ENCODE measurements at regions not wholly inside any gene's neighbourhood (a gene's known extent, or its start where the extent isn't known, plus 50 kb on each side); places are given as distances from the start of the nearest gene placed in this dataset.

GRCh38 chr4:124590480-124590879 lies 122.1 kb downstream of the ANKRD50 start:
- TF ChIP-seq SUZ12 (IDR thresholded peaks at IDR 0.05; ENCODE audit: extremely low read depth, insufficient read depth, insufficient read length) (no peak), ZNF274 (IDR thresholded peaks at IDR 0.05; ENCODE audit: low read depth, low read length) (no peak)
- no peaks in the 10 kb centered on the region for H3K36me3 ChIP-seq (ENCODE audit: insufficient read depth, insufficient read length, low read length)
- no peaks in the 10 kb centered on the region for H3K4me1 ChIP-seq (ENCODE audit: insufficient read depth, insufficient read length)
- H3K9ac ChIP-seq (ENCODE audit: insufficient read length, low read depth) = no peak overlapping the region
- H3K27me3 ChIP-seq (ENCODE audit: insufficient read depth, insufficient read length) = no peaks in the 10 kb centered on the region
- no peak for DNase-seq (ENCODE audit: low read depth, low spot score)
- peaks cover 4% of the 10 kb centered on the region; the same call in 1 of the 2 replicates for H3K9me3 ChIP-seq (ENCODE audit: insufficient read depth, low read length)
- no peak overlapping the region for H3K4me3 ChIP-seq (ENCODE audit: insufficient read length, low read depth)

DNA sequence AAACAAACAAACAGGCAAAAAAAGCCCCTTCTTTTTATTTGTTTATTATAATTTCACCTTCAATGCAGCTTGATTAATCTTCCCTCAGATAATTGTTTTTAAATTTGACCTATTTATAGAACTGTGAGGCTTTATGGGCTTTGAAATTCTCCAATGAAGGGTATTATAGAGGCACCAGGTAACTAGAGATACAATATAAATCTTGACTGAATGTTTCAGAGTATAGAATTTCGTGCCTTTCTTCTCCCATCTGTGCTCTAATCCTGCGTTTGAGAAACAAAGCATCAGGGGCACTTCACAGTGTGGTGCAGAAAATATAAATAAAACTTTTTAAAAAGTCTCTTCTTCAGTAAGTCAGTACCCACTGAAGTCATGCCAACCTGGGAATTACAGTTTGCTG lies 120.9 kb downstream of the ANKRD50 start:
- H3K4me1 ChIP-seq (ENCODE audit: insufficient read depth, insufficient read length) = no peaks in the 10 kb centered on the region
- H3K36me3 ChIP-seq (ENCODE audit: insufficient read depth, insufficient read length, low read length) = no peaks in the 10 kb centered on the region
- H3K9ac ChIP-seq (ENCODE audit: insufficient read length, low read depth) = no peak overlapping the region
- H3K4me3 ChIP-seq (ENCODE audit: insufficient read length, low read depth) = no peak overlapping the region
- TF ChIP-seq ZNF274 (IDR thresholded peaks at IDR 0.05; ENCODE audit: low read depth, low read length) (no peak), SUZ12 (IDR thresholded peaks at IDR 0.05; ENCODE audit: extremely low read depth, insufficient read depth, insufficient read length) (no peak), YY1 (IDR thresholded peaks at IDR 0.05; ENCODE audit: insufficient read depth, insufficient read length) (no peak)
- H3K9me3 ChIP-seq (ENCODE audit: insufficient read depth, low read length) = peaks cover 4% of the 10 kb centered on the region; the same call in 1 of the 2 replicates
- no peaks in the 10 kb centered on the region for H3K27me3 ChIP-seq (ENCODE audit: insufficient read depth, insufficient read length)
- DNase-seq (ENCODE audit: low read depth, low spot score) = no peak

GRCh38 chr4:124593494-124593893 lies 119.0 kb downstream of the ANKRD50 start:
- H3K9me3 ChIP-seq (ENCODE audit: insufficient read depth, low read length) = peaks cover 4% of the 10 kb centered on the region; the same call in 1 of the 2 replicates
- H3K4me3 ChIP-seq (ENCODE audit: insufficient read length, low read depth) = no peak overlapping the region
- H3K27me3 ChIP-seq (ENCODE audit: insufficient read depth, insufficient read length) = no peaks in the 10 kb centered on the region
- H3K4me1 ChIP-seq (ENCODE audit: insufficient read depth, insufficient read length) = no peaks in the 10 kb centered on the region
- no peak overlapping the region for H3K9ac ChIP-seq (ENCODE audit: insufficient read length, low read depth)
- no peaks in the 10 kb centered on the region for H3K36me3 ChIP-seq (ENCODE audit: insufficient read depth, insufficient read length, low read length)
- TF ChIP-seq YY1 (IDR thresholded peaks at IDR 0.05; ENCODE audit: insufficient read depth, insufficient read length) (no peak), ZNF274 (IDR thresholded peaks at IDR 0.05; ENCODE audit: low read depth, low read length) (no peak), SUZ12 (IDR thresholded peaks at IDR 0.05; ENCODE audit: extremely low read depth, insufficient read depth, insufficient read length) (no peak)
- no peak for DNase-seq (ENCODE audit: low read depth, low spot score)

DNA sequence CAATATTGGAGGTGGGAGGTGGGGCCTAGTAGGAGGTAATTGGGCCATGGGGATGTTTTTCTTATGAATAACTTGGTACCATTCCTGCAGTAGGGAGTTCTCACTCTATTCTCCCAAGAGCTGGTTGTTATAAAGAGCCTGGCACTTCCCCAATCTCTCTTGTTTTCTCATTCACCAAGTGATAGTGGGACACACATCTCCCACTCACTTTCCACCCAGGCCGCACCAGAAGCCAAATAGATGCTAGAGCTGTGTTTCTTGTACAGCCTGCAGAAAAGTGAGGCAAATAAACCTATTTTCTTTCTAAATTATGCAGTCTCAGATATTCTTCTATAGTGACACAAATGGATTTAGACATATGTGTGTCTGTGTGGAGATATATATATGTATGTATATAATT lies 117.6 kb downstream of the ANKRD50 start:
- no peak overlapping the region for H3K9ac ChIP-seq (ENCODE audit: insufficient read length, low read depth)
- no peaks in the 10 kb centered on the region for H3K27me3 ChIP-seq (ENCODE audit: insufficient read depth, insufficient read length)
- no peak overlapping the region for H3K4me3 ChIP-seq (ENCODE audit: insufficient read length, low read depth)
- no peaks in the 10 kb centered on the region for H3K36me3 ChIP-seq (ENCODE audit: insufficient read depth, insufficient read length, low read length)
- TF ChIP-seq SUZ12 (IDR thresholded peaks at IDR 0.05; ENCODE audit: extremely low read depth, insufficient read depth, insufficient read length) (no peak), YY1 (IDR thresholded peaks at IDR 0.05; ENCODE audit: insufficient read depth, insufficient read length) (no peak), ZNF274 (IDR thresholded peaks at IDR 0.05; ENCODE audit: low read depth, low read length) (no peak)
- DNase-seq (ENCODE audit: low read depth, low spot score) = no peak
- H3K9me3 ChIP-seq (ENCODE audit: insufficient read depth, low read length) = peaks cover 4% of the 10 kb centered on the region; the same call in 1 of the 2 replicates
- H3K4me1 ChIP-seq (ENCODE audit: insufficient read depth, insufficient read length) = no peaks in the 10 kb centered on the region

GRCh38 chr4:124596816-124597215 lies 115.7 kb downstream of the ANKRD50 start:
- peaks cover 6% of the 10 kb centered on the region for H3K9me3 ChIP-seq (ENCODE audit: insufficient read depth, low read length)
- H3K4me3 ChIP-seq (ENCODE audit: insufficient read length, low read depth) = no peak overlapping the region
- no peak for TF ChIP-seq ZNF274 (IDR thresholded peaks at IDR 0.05; ENCODE audit: low read depth, low read length)
- TF ChIP-seq YY1 (IDR thresholded peaks at IDR 0.05; ENCODE audit: insufficient read depth, insufficient read length) = no peak
- no peak for TF ChIP-seq SUZ12 (IDR thresholded peaks at IDR 0.05; ENCODE audit: extremely low read depth, insufficient read depth, insufficient read length)
- DNase-seq (ENCODE audit: low read depth, low spot score) = no peak
- H3K36me3 ChIP-seq (ENCODE audit: insufficient read depth, insufficient read length, low read length) = no peaks in the 10 kb centered on the region
- H3K4me1 ChIP-seq (ENCODE audit: insufficient read depth, insufficient read length) = no peaks in the 10 kb centered on the region
- H3K27me3 ChIP-seq (ENCODE audit: insufficient read depth, insufficient read length) = no peaks in the 10 kb centered on the region
- H3K9ac ChIP-seq (ENCODE audit: insufficient read length, low read depth) = no peak overlapping the region

- no peaks in the 10 kb centered on the region for H3K36me3 ChIP-seq (ENCODE audit: insufficient read depth, insufficient read length, low read length)
- no peak overlapping the region for H3K4me3 ChIP-seq (ENCODE audit: insufficient read length, low read depth)
- TF ChIP-seq YY1 (IDR thresholded peaks at IDR 0.05; ENCODE audit: insufficient read depth, insufficient read length) = no peak
- H3K9me3 ChIP-seq (ENCODE audit: insufficient read depth, low read length) = no peaks in the 10 kb centered on the region
- no peaks in the 10 kb centered on the region for H3K4me1 ChIP-seq (ENCODE audit: insufficient read depth, insufficient read length)
- no peaks in the 10 kb centered on the region for H3K27me3 ChIP-seq (ENCODE audit: insufficient read depth, insufficient read length)
- H3K9ac ChIP-seq (ENCODE audit: insufficient read length, low read depth) = no peak overlapping the region
- no peak for DNase-seq (ENCODE audit: low read depth, low spot score)
Observed at GRCh38 chr4:124610211-124610610, 102.3 kb downstream of the ANKRD50 start.

Data from NT2/D1 (cell line).